Adrenal gland (tissue), 9 donors: ENCODE measurements at regions not wholly inside any gene's neighbourhood (a gene's known extent, or its start where the extent isn't known, plus 50 kb on each side); places are given as distances from the start of the nearest gene placed in this dataset.

Source experiments
- DNase-seq, 7 donors: peaks; one replicate each; pipeline ENCODE4 v3.0.0-alpha.2; 2019 to 2020
- H3K27ac ChIP-seq, 5 donors: fragments of 200-600 bp; sonication (generic) in 4 of 5; 1 replicate in 3 of 5; 2 replicates in 2 of 5; pipeline versions ENCODE4 v1.5.1 to v1.8.0; 2016 to 2020; ENCODE audit warnings: mild to moderate bottlenecking in 1 of 5
- H3K27me3 ChIP-seq: fragments of 200-600 bp; 2 replicates; pipeline ENCODE4 v1.8.0; 2021
- H3K36me3 ChIP-seq, 2 donors: fragments of 200-600 bp; replicated peaks in 1 of 2; 1 replicate in 1 of 2; 2 replicates in 1 of 2; pipeline versions ENCODE4 v1.5.1 to v1.8.0; 2018 to 2022
- H3K4me1 ChIP-seq, 2 donors: fragments of 200-600 bp; replicated peaks in 1 of 2; 1 replicate in 1 of 2; 2 replicates in 1 of 2; pipeline versions ENCODE4 v1.5.1 to v1.8.0; 2018 to 2021
- H3K4me3 ChIP-seq, 4 donors: fragments of 200-600 bp; sonication (generic) in 3 of 4; one replicate each; pipeline ENCODE4 v1.5.1; 2016 to 2018
- H3K9me3 ChIP-seq, 3 donors: fragments of 200-600 bp; sonication (generic) in 1 of 3; replicated peaks in 1 of 3; 1 replicate in 2 of 3; 2 replicates in 1 of 3; pipeline versions ENCODE4 v1.5.1 to v1.8.0; 2016 to 2021
- CTCF ChIP-seq, 6 experiments: fragments of 450-650 bp in 4 of 6; fragments of 200-600 bp in 2 of 6; sonication (generic) in 1 of 6; IDR thresholded peaks; 1 replicate in 5 of 6; 2 replicates in 1 of 6; pipeline versions ENCODE4 v1.5.1 to v1.8.0; 2016 to 2021; ENCODE audit warnings: antibody characterized with exemption in 6 of 6, mild to moderate bottlenecking in 2 of 6, moderate library complexity in 1 of 6
- POLR2A ChIP-seq, 2 donors: fragments of 450-650 bp; IDR thresholded peaks; one replicate each; pipeline ENCODE4 v1.6.1; 2017; ENCODE audit warnings: antibody characterized with exemption in 2 of 2, mild to moderate bottlenecking in 2 of 2, moderate library complexity in 1 of 2
- WGBS, 4 donors: extraction: QIAGEN DNeasy Blood & Tissue Kit in 2 of 4; methylation state at CpG; one replicate each; pipeline versions ENCODE4 v1.1.5 to v1.1.7; 2013 to 2017; 5-methylcytosine and 5-hydroxymethylcytosine counted together
- intact Hi-C, 2 donors: fragments of 100-400 bp; cut with DNase I; formaldehyde crosslinking; loops; one replicate each; pipeline versions ENCODE4 v1.14.1 to v1.15.0; 2022 to 2023
- donor health status: healthy with polysubstance abuse.
- donor health status: Bipolar disorder and iron deficiency.
- donor health status: DM: yes; HTN: yes; CAD: no.
- donor health status: DM: no; HTN: no; CAD: no.
- donor health status: DM: no; HTN: no; CAD: no.

GRCh38 chr7:109751241-109751640, 1181.6 kb downstream of the DNAJB9 start:
- H3K4me3 ChIP-seq: no peak overlapping the region
- no peaks in the 10 kb centered on the region for H3K9me3 ChIP-seq
- TF ChIP-seq CTCF (IDR thresholded peaks at IDR 0.05): no peak
- DNase-seq: no peak
- intact Hi-C loops: no loop called here
- WGBS, 4 donors: 77 to 86% (median 81%) methylated on average over 4 of the region's 4 CpGs
- no peaks in the 10 kb centered on the region for H3K36me3 ChIP-seq
- H3K4me1 ChIP-seq: no peaks in the 10 kb centered on the region
- no peaks in the 10 kb centered on the region for H3K27me3 ChIP-seq
- no peak overlapping the region for H3K27ac ChIP-seq

DNA sequence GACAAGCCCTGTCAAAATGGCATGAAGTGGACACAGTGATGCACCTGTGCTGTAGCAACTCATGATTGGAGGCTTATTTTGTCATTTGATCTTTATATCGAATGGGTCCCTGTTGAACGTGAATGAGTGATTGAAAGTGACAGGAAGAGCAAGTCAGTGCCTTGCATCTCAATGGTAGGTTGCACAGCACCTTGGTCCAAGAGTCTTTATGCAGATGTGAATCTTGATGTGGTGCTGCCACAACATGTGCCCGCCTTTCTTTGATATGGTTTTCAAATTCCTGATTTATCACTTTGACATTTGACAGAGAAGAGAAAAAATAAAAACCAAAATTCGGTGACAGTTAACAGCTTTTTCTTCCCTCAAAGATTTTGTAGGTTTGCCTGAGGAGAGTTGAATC, 1182.4 kb downstream of the DNAJB9 start:
- Histone ChIP-seq H3K4me3 (no peak overlapping the region), H3K27ac (no peak overlapping the region), H3K9me3 (no peaks in the 10 kb centered on the region), H3K4me1 (no peaks in the 10 kb centered on the region), H3K36me3 (no peaks in the 10 kb centered on the region), H3K27me3 (no peaks in the 10 kb centered on the region)
- no peak for TF ChIP-seq POLR2A (IDR thresholded peaks at IDR 0.05)
- TF ChIP-seq CTCF (IDR thresholded peaks at IDR 0.05): no peak
- DNase-seq: no peak
- WGBS, 4 donors: 61 to 80% (median 67%) methylated on average over 4 of the region's 4 CpGs
- intact Hi-C loops: no loop called here

GRCh38 chr7:109757713-109758112, 1188.0 kb downstream of the DNAJB9 start:
- TF ChIP-seq POLR2A (IDR thresholded peaks at IDR 0.05): no peak
- no peak for TF ChIP-seq CTCF (IDR thresholded peaks at IDR 0.05)
- intact Hi-C loops: no loop called here
- WGBS, 4 donors: 52 to 67% (median 60%) methylated on average over 1 of the region's 1 CpG
- Histone ChIP-seq H3K36me3 (no peaks in the 10 kb centered on the region), H3K27ac (no peak overlapping the region), H3K27me3 (no peaks in the 10 kb centered on the region), H3K9me3 (no peaks in the 10 kb centered on the region), H3K4me1 (no peaks in the 10 kb centered on the region), H3K4me3 (no peak overlapping the region)
- DNase-seq: no peak

GRCh38 chr7:109763611-109764010, 1193.9 kb downstream of the DNAJB9 start:
- H3K27ac ChIP-seq: no peak overlapping the region
- intact Hi-C loops: no loop called here
- H3K27me3 ChIP-seq: no peaks in the 10 kb centered on the region
- H3K4me3 ChIP-seq: no peak overlapping the region
- TF ChIP-seq POLR2A (IDR thresholded peaks at IDR 0.05) (no peak), CTCF (IDR thresholded peaks at IDR 0.05) (no peak)
- H3K36me3 ChIP-seq: no peaks in the 10 kb centered on the region
- no peaks in the 10 kb centered on the region for H3K9me3 ChIP-seq
- no peaks in the 10 kb centered on the region for H3K4me1 ChIP-seq
- DNase-seq: no peak
- WGBS, 4 donors: 64 to 83% (median 73%) methylated on average over 3 of the region's 3 CpGs
